Right ventricle myocardium inferior (tissue), 1 donor: ENCODE measurements at regions not wholly inside any gene's neighbourhood (a gene's known extent, or its start where the extent isn't known, plus 50 kb on each side); places are given as distances from the start of the nearest gene placed in this dataset.

ENCODE experiments used
- ATAC-seq: fragments of 200-7000 bp; cut with Tn5 transposase; one replicate; pipeline ENCODE4 v1.9.1; 2020; ENCODE audit warnings: mild to moderate bottlenecking, moderate library complexity
- DNase-seq: peaks from one replicate; pipeline ENCODE4 v3.0.0; 2021; ENCODE audit errors: missing footprints
- intact Hi-C: fragments of 100-400 bp; cut with DNase I; formaldehyde crosslinking; loops from one replicate; pipeline ENCODE4 v1.11.0; 2022
- donor health status: DM: no; HTN: yes; CAD: no; lungs with severe emphysema.

DNA sequence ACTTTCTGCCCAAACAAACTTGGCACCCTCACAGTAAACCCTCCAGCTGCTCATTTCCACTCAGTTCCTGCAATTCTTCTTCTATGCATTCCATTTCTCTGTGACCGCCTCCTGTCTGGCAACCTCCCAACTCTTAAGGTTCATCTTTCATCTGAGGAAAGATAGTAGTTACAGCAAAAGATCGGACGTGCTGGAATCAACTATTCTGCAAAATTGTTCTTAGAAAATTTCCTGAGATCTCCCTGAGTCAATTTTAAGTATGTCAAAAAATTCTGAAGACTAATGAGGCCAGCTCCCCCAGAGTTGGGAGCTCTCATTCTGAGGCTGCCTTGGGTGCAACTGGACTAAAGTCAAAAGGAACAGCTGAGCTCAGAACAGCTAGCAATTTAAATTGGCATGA, 1026.0 kb downstream of the ADGRL3 start:
- intact Hi-C loops: loop anchor here (10.0 kb wide), 1 partner anchor 91 kb away; no protein-coding TSS in a partner anchor
- ATAC-seq: no peak
- no peak for DNase-seq

- ATAC-seq: no peak
- intact Hi-C loops: loop anchor here (10.0 kb wide), 1 partner anchor 87 kb away; no protein-coding TSS in a partner anchor
- no peak for DNase-seq
These were observed 1022.0 kb downstream of the ADGRL3 start for GRCh38 chr4:62222121-62222520.

GRCh38 chr4:62210486-62210885, 1010.4 kb downstream of the ADGRL3 start:
- intact Hi-C loops: no loop called here
- DNase-seq (no peak), ATAC-seq (no peak)

- no peak for ATAC-seq
- intact Hi-C loops: no loop called here
These were observed 1009.8 kb downstream of the ADGRL3 start for GRCh38 chr4:62209757-62210485.

GRCh38 chr4:62208921-62209320, 1008.8 kb downstream of the ADGRL3 start:
- intact Hi-C loops: no loop called here
- DNase-seq: no peak
- ATAC-seq: no peak

More at GRCh38 chr4:62209757-62210485, 1009.8 kb downstream of the ADGRL3 start:
- no peak for DNase-seq

DNA sequence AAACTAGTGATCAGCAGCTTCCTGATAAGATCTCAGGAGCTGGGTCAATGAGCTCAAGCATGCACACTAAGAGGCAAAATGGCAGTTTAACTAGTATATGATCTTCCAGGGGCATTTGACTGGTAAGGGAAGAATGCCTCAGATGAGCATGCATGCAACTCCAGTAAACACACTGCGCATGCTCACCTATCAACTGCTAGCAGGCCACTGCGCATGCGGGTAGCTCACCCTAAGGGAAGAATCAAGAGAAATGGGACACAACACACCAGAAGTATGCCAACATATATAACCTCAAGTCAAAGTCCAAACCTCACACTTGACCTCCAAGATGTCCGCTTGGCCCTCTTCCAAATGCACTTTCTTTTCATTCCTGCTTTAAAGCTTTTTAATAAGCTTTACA, 1004.0 kb downstream of the ADGRL3 start:
- ATAC-seq (no peak), DNase-seq (no peak)
- intact Hi-C loops: no loop called here

GRCh38 chr4:62199291-62199810, 999.2 kb downstream of the ADGRL3 start:
- DNase-seq (no peak), ATAC-seq (no peak)
- intact Hi-C loops: no loop called here

DNA sequence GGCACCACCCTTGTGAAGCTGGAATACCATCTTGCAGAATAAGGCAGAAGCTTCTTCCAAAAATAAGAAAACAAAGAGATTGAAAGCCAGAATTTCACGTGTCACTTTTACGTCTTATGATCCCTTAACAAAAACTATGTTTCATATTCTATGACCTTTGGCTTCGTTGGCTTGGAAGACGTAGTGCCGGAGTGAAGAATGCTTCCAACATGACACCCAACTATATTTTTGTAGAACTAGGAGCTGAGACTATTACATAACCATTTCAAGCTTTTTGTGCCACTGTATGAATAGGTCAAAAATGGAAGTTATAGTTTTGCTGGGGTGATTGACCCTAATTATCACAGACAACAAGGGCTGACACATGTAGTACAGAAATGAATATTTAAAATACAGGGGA, 996.2 kb downstream of the ADGRL3 start:
- intact Hi-C loops: no loop called here
- DNase-seq (no peak), ATAC-seq (no peak)

DNA sequence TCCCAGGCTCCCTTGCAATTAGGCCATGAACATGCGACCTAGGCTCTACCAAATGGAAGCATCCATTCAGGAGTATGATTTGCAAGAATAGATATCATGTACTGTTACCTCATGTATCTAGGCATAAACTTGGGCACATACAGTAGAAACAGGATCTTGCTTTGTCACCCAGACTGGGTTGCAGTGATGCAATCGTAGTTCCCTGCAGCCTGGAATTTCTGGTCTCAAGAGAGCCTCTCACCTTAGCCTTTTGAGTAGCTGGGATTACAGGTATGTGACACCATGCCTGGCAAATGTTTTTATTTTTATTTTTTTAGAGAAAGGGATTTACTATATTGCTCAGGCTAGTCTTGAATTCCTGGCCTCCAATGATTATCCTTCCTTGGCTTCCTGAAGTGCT, 994.2 kb downstream of the ADGRL3 start:
- no peak for ATAC-seq

GRCh38 chr4:62193761-62194160, 993.6 kb downstream of the ADGRL3 start:
- intact Hi-C loops: no loop called here
- no peak for ATAC-seq
- no peak for DNase-seq

More for the DNA sequence above, 994.2 kb downstream of the ADGRL3 start:
- intact Hi-C loops: no loop called here
- DNase-seq: no peak

DNA sequence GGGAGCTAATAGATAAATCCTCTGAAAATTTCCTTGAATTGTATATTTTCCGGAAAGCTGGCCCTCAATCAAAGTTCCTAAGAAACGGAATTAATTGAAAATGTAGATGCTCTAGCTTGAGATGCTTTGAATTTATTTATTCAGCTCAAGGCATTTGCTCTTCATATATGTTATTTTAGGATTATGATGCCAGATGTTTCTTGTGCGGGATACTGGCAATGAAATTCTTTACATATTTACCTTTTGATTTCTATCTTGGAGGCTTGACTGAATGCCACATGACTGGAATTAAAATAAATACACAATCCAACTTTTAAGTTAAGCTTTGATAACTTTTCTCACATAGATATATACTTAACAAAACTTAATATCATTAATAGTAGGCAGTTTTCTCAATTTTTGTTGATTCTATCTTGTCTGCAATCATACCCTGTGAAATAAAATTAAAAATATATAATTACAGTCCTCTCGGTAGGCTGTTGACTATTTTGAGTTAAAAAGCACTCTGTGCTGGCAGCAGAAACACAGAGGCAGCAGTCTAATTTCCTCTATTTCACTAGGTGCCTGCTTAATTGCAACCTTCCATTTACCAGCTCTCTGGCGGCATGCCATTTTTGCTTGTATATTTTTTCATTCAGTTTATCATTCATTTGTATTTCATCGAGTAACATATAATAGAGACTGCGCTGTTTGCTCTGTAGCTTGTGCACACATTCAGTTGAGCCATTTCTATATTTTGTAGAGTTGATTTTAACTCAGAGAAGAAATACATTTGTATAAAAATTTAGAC, 991.5 kb downstream of the ADGRL3 start:
- intact Hi-C loops: no loop called here
- ATAC-seq: no peak
- no peak for DNase-seq

DNA sequence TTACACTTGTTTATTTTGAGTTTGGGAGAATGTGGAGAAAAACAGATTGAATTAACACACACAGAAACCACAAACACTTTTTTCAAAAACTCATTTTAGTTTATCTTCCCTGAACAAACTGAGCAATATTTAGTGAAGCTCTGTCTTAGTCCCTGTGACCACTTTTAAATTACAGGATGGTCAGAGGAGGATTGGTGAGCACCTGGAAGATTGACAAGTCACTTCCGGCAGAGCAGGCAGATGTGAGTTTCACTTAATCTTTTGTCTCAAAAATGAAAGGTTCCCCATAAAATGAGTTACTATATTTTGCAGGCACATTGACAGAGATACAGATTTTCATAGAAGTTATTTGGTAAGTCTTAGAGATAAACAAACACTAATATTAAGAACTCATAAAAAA, 970.1 kb downstream of the ADGRL3 start:
- ATAC-seq: no peak
- intact Hi-C loops: no loop called here
- no peak for DNase-seq

DNA sequence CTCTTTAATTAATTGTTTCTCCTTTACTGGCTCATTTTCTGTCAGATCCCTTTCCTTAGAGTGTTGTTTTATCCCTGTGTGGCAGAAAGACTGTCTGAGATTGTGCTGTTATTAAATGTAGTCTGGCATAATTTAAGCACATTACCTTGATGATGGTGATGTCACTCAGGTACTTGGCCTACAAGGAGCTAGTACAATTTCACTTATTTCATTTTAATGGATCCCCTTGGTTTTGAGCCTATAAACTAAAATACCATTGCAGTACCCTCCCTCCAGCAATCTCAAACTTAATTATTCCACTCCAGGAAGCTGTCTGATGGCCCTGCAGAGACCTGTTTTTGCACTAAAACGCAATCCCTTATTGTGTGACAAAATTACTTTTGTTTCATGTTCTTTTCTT, 968.6 kb downstream of the ADGRL3 start:
- no peak for ATAC-seq
- intact Hi-C loops: no loop called here
- DNase-seq: no peak

GRCh38 chr4:62162606-62163005, 962.5 kb downstream of the ADGRL3 start:
- no peak for DNase-seq
- no peak for ATAC-seq
- intact Hi-C loops: no loop called here

GRCh38 chr4:62161446-62161845, 961.3 kb downstream of the ADGRL3 start:
- DNase-seq (no peak), ATAC-seq (no peak)
- intact Hi-C loops: no loop called here

- ATAC-seq: no peak
- intact Hi-C loops: no loop called here
- no peak for DNase-seq
These were observed 959.8 kb downstream of the ADGRL3 start for GRCh38 chr4:62159876-62160275.

DNA sequence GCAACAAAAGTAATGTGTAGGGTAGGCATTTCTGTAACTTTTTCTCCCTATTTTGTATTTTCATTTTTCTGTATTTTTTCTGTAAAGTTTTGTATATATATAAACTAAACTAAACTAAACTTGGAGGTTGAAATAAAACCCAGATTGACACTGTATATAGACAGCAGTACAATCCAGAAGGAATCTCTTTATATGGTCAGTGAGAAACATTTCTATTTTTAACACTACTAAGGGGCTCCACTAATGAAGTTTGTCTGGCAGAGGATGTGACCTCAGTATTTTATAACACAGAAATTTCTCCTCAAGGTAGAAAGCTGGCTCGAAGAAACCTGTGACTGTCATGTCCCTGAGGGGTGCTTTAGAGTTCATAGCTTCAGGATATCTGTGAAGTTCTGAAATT, 959.2 kb downstream of the ADGRL3 start:
- no peak for DNase-seq

GRCh38 chr4:62156205-62156604, 956.1 kb downstream of the ADGRL3 start:
- no peak for ATAC-seq
- intact Hi-C loops: no loop called here
- no peak for DNase-seq

More for the DNA sequence above, 959.2 kb downstream of the ADGRL3 start:
- no peak for ATAC-seq
- intact Hi-C loops: no loop called here

DNA sequence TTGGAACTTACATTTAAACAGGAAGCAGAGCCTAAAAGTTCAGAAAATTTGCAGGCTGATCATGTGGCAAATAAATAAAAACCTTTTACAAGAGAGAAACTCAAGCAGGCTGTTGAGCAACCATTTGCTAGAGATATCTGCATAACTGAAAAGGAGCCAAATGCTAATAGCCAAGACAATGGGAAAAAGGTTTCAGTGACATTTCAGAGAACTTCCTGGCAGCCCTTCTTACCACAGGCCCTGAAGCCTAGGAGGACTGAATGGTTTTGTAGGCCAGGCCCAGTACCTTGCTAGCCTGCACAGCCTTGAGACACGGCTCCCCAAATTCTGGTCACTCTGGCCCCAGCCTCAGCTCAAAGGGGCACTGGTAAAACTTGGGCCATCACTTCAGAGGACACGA, 945.1 kb downstream of the ADGRL3 start:
- ATAC-seq: peak; percentile 44
- intact Hi-C loops: no loop called here
- DNase-seq: peak; percentile 39

GRCh38 chr4:62144431-62144830, 944.3 kb downstream of the ADGRL3 start:
- DNase-seq: no peak
- intact Hi-C loops: no loop called here
- no peak for ATAC-seq
